ENCODE measurements at regions not wholly inside any gene's neighbourhood (a gene's known extent, or its start where the extent isn't known, plus 50 kb on each side); places are given as distances from the start of the nearest gene placed in this dataset.

DNA sequence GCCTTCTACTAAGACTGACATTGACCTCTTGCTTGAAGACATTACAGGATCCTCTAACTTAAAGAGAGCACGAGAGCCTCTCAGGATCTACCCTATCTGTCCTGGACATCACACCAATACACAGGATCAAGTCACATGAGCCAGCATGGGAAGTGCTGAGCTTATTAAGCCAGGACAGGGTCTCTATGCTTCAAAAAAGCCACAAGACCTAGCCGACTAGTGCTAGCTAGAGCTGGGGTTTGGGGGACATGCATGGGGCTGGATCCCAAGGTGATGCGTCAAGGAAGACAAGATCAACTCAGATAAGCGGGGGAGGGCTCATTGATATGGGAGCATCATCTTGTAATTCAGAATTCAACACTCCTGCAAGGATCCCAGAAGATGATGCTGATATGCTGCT lies 167.2 kb upstream of the TAB2 start:
- DNase-seq, result no peak

- no peak for DNase-seq
Measured at GRCh38 chr6:149150801-149151398, 166.6 kb upstream of the TAB2 start.

DNA sequence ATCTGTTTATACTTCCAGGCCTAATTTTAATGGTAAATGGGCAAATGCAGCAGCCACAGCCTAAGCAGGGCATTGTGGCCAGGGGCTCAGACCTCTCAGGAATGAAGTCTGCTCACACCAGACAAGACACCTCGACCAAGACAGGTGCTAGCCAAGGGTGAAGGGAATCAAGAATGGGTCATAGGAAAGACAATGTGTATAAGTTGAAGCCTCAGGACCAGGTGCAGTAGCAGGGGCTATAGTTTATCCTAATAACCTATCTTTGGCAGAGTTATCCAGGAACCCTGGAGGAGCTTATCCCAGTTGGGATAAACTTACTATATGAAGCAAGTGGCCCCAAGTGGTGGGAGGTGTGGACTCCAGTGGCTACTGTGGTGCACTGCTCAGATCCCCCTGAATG lies 165.0 kb upstream of the TAB2 start:
- no peak for DNase-seq

DNA sequence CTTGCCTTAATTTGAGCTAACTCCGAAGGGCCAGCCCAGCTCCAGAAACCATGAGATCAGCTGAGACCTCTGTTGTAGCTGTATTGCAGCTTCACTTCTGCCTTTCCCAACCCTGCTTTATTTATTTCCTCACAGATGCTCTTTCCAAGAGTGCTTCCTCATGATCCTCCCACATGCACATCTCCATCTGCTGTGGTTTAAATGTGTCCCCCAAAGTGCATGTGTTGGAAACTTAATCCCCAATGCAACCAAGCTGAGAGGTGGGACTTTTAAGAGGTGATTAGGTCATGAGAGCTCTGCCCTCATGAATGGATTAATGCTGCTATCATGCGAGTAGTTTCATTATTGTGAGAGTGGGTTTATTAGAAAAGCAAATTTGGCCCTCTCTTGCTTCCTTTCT lies 164.4 kb upstream of the TAB2 start:
- no peak for DNase-seq

DNA sequence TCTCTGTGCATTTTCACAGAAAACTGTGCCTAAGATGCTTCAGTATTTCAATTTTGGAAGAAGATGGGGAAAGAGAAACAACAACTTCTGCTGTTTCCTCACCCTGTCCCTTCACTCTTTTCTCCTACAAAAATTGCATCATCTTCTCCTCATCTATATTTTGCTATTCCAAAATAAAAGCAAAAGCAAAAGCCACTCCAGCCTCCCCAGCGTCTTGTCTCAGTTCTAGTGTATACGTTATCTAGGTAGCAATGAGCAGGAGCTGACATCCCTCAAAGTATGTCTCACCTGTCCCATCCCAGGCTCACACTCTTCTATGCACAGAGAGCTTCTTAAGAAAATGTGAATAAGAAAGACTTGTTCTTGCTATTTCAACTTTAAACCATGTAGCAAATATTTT lies 163.8 kb upstream of the TAB2 start:
- DNase-seq, result no peak

DNA sequence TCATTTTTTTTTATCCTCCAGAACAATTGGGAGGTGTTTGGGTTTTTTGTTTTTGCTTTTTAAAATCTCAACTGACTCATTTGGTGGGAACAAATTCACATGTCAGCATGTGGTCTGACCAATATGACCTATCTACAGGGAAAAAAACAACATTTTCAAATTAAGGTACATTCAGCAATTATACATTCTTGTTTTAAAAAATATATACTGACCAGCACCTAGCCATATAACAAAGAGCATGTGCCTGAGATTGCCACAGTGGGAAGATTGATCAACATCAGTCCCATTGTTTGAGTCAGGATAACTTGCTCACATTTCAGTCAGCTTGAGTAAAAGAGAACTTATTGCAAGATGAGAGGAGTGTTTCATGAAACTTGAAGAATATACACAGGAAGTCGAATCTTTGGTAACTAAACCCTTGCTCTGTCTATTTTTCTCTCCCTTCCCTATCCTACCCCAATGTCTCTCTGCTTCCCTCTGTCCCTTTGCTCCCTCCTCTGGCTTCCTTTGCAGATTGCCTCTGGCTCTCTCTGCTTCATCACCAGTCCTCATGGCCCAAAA lies 163.2 kb upstream of the TAB2 start:
- DNase-seq, result no peak

DNA sequence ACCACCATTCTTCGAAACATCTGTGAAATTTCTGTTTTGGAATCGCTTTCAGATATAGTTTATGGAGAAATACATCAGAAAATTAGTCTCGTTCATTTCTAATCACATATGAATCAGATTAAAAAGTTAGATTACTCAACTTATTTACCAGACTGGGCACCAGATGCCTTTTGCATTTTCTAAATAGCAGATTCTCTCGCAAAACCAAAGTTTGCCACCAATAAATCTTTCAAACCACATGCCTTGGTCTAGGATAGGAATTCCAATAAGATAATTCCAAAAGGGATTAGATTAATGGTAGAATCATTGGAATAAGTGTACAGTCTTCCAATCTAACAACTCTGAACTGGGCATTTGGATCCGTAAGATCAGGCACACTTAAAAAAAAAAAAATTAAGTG lies 160.4 kb upstream of the TAB2 start:
- no peak for DNase-seq

- DNase-seq, result no peak
Measured at GRCh38 chr6:149158076-149158475, 159.4 kb upstream of the TAB2 start.

GRCh38 chr6:149160943-149161342 lies 156.6 kb upstream of the TAB2 start:
- no peak for DNase-seq

DNA sequence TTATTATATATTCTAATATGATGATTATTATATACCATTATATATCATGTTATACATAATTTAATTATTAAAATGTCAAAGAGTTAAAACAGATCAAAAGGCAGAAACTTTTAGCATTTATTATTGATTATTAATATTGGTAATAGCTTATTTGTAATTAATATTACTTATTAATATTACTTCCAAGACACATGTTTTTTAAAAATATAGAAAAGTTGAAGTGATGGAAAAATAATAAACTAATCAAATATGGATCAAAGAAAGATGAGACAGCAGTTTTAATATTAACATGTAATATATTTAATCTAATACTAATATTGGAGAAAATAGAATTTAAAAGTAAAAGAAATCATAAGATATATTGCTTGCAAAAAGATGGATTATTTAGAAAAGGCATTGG lies 154.6 kb upstream of the TAB2 start:
- no peak for DNase-seq

- DNase-seq, result no peak
Measured at GRCh38 chr6:149164199-149164750, 153.2 kb upstream of the TAB2 start.

DNA sequence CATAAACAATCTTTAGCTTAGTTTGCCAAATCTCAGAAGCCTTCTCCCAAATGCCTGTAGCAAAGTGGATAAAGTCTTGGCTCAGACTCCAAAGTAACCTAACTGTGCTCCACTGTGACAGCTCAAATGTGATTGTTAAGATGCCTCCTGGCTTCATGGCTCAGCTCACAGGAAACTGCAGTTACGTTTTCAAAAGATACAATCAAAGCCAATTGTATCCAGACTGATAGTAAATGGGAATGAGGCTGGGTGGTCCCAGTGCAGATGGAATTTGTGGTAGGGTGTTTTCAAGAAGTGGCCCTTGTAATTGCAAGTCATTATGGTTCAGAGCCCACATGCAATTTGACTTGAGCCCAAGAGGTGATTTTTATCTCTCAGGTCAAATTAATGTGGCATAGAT lies 151.2 kb upstream of the TAB2 start:
- no peak for DNase-seq

- no peak for DNase-seq
Measured at GRCh38 chr6:149166747-149167146, 150.8 kb upstream of the TAB2 start.

GRCh38 chr6:149168968-149169367 lies 148.5 kb upstream of the TAB2 start:
- DNase-seq, result no peak

- DNase-seq, result no peak
Measured at GRCh38 chr6:149169761-149170511, 147.6 kb upstream of the TAB2 start.

GRCh38 chr6:149170564-149171452 lies 146.7 kb upstream of the TAB2 start:
- DNase-seq, result no peak

GRCh38 chr6:149173222-149173621 lies 144.3 kb upstream of the TAB2 start:
- no peak for DNase-seq

DNA sequence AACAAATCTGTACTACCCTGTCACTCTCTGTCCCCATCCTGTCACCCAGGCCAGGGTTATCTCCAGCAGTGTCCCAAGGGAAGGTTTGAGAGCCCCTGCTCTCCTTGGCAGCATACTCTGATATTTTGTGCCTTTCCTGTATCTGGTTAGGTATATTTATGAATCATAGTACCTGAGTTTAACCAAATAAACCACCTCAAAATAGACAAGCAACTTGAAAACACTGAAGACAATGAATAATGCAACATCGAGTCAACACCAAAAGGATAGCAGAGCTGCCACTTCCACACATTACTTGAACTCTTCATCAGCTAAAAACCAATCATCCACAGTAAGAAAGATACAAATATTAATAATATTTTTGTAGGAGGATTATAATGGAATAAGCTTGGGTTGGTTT lies 142.6 kb upstream of the TAB2 start:
- DNase-seq, result no peak

DNA sequence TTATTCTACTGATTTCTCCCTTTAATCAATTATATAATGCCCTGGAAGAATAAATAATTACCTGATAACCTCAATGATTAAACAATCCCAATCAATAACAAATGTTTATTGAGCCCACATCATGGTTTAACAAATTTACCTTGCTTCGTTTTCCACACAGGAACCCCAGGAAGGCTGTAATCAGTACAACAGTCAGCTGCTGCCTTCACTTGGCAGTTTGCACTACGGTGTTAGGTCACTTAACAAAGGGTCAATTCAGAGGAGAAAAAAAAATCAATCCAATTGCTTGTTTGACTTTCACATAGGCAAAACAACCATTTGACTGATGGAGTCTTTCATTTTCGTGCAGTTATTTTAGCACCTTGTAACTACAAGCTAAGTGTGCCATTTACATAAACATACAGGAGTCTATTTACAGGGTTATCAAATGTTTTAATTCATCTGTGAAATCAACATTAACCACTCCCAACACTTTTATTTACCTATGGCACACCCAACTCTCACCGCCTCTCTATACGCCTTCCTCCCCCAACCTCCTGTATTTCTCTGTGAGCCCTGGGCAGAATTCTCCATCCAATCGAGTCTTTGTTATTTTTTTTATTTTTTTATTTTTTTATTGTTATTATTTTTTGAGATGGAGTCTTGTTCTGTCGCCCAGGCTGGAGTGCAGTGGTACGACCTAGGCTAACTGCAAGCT lies 140.4 kb upstream of the TAB2 start:
- no peak for DNase-seq

- DNase-seq, result no peak
Measured at GRCh38 chr6:149179431-149179830, 138.1 kb upstream of the TAB2 start.

- DNase-seq, result no peak
Measured at GRCh38 chr6:149181304-149181703, 136.2 kb upstream of the TAB2 start.

DNA sequence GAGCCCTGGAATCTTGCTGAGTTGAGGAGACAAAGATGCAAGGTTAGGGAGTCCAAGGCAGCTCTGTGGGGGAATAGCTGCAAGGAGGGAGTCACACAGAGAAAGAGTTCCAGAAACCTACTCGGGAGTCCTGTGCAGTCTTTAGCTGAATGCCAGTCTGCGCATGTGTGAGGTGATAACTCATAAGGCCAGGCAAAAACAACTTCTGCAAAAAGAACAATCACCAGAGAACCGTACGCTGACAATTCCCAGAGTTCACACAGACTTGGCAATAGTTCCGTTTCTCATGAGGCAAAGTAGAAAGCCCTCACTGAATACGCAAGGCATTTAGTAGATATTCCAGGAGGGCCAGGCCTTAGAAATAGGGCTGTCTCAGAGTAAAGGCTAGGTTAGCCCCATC lies 135.2 kb upstream of the TAB2 start:
- DNase-seq, result no peak

- DNase-seq, result no peak
Measured at GRCh38 chr6:149184523-149184922, 133.0 kb upstream of the TAB2 start.

All from left hindlimb (tissue), 1 donor.